Pancreas (tissue), 10 donors: ENCODE measurements at regions not wholly inside any gene's neighbourhood (a gene's known extent, or its start where the extent isn't known, plus 50 kb on each side); places are given as distances from the start of the nearest gene placed in this dataset.
A peak's percentile ranks its signal among the peaks of the same experiment; 100 is the strongest.

Source experiments
- ATAC-seq, 4 donors: fragments of 200-7000 bp; cut with Tn5 transposase; one replicate each; pipeline versions ENCODE4 v1.8.0 to v1.9.1; 2020; ENCODE audit warnings: mild to moderate bottlenecking in 4 of 4, moderate library complexity in 4 of 4
- DNase-seq, 6 donors: peaks; one replicate each; pipeline ENCODE4 v3.0.0-alpha.2; 2020
- FAIRE-seq: peaks from 2 replicates; lab custom pipeline; 2012; peaks lifted over from hg19 to GRCh38; lab: Jason Lieb, UNC
- H3K27ac ChIP-seq, 4 donors: fragments of 200-600 bp; sonication (generic); 1 replicate in 3 of 4; 2 replicates in 1 of 4; pipeline versions ENCODE4 v1.5.0 to v1.8.0; 2020
- H3K27me3 ChIP-seq, 4 donors: fragments of 200-600 bp; one replicate each; pipeline ENCODE4 v1.8.0; 2021
- H3K36me3 ChIP-seq, 3 donors: fragments of 200-600 bp; sonication (generic) in 1 of 3; one replicate each; pipeline versions ENCODE4 v1.5.0 to v1.8.0; 2020 to 2021
- H3K4me1 ChIP-seq, 3 donors: fragments of 200-600 bp; one replicate each; pipeline ENCODE4 v1.8.0; 2021
- H3K4me3 ChIP-seq, 4 donors: fragments of 200-600 bp; sonication (generic) in 2 of 4; one replicate each; pipeline versions ENCODE4 v1.5.0 to v1.8.0; 2020 to 2021
- H3K9me3 ChIP-seq, 4 donors: fragments of 200-600 bp; one replicate each; pipeline ENCODE4 v1.8.0; 2021
- WGBS, 2 donors: extraction: QIAGEN DNeasy Blood & Tissue Kit; methylation state at CpG; one replicate each; pipeline ENCODE4 v1.1.7; 2013; 5-methylcytosine and 5-hydroxymethylcytosine counted together
- intact Hi-C, 3 donors: fragments of 100-400 bp; cut with DNase I; formaldehyde crosslinking; loops; one replicate each; pipeline versions ENCODE4 v1.11.1 to v1.14.2; 2022
- TF ChIP-seq, protein P1 (sequence below), 4 donors: fragments of 200-600 bp; sonication (generic) in 3 of 4; IDR thresholded peaks; one replicate each; pipeline versions ENCODE4 v1.5.0 to v1.8.0; 2021; ENCODE audit warnings: antibody characterized with exemption in 4 of 4
- donor health status: healthy with polysubstance abuse.
- donor health status: DM: no; HTN: no; CAD: no; lungs with moderate emphysema.
- donor health status: DM: no; HTN: no; CAD: no.
- donor health status: control.
- donor health status: control.
- donor health status: Bipolar disorder and iron deficiency.
- donor health status: DM: yes; HTN: yes; CAD: no.
- donor health status: DM: no; HTN: no; CAD: no.
- donor health status: DM: no; HTN: no; CAD: no.
- donor health status: DM: yes; HTN: yes; CAD: no.

DNA sequence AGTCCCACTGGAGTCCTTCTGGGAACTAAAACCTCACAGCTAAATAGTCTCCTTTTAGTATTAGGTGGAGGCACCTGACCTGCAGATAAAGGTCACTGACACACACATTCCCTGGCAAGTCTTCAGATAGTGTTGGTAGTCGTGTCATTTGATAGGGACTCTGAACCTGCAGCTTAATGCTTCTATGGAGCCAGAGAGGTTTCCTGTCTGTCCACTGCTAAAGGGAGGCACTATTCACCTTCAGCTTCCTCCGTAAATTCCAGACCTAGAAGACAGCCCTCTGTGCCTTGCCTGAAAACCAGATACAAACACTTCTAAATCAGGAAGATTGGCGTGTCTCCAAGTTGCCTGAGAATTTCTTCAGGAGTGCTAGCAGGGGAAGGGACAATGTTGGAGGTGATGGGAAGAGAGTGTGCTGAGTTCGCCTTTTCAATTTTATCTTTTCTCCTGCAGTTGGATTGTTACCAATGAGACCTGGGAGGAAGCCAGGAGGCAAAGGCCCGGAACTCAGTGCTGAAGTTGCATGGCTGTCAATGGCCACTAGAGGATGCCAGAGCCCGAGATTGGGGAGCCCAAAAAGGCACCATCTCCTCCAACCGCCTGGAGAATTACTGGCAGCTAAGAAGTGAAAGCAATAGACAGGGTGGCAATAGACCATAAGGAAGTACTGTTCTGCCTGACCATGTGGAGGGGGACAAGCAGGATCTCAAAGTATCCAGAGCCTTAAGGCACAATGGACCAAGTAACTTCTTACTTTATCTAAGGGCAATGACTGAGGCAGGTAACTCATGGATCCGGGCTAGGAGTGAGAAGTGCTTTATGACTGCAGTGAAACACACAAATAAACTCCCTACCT, 81.6 kb upstream of the SCAF11 start:
- no peaks in the 10 kb centered on the region for H3K36me3 ChIP-seq
- intact Hi-C loops = no loop called here
- H3K27me3 ChIP-seq = no peaks in the 10 kb centered on the region
- no peak overlapping the region for H3K4me3 ChIP-seq
- no peak for FAIRE-seq
- WGBS, 2 donors = 31 to 32% methylated on average over 8 of the region's 8 CpGs
- DNase-seq = peak; percentile 50 to 80 (median 67)
- ATAC-seq = peak; percentile 96 to 99 (median 98)
- H3K4me1 ChIP-seq = peaks cover 0 to 4% (median 0%) of the 10 kb centered on the region in 3 donors
- H3K9me3 ChIP-seq = no peaks in the 10 kb centered on the region
- TF ChIP-seq, protein P1, sequence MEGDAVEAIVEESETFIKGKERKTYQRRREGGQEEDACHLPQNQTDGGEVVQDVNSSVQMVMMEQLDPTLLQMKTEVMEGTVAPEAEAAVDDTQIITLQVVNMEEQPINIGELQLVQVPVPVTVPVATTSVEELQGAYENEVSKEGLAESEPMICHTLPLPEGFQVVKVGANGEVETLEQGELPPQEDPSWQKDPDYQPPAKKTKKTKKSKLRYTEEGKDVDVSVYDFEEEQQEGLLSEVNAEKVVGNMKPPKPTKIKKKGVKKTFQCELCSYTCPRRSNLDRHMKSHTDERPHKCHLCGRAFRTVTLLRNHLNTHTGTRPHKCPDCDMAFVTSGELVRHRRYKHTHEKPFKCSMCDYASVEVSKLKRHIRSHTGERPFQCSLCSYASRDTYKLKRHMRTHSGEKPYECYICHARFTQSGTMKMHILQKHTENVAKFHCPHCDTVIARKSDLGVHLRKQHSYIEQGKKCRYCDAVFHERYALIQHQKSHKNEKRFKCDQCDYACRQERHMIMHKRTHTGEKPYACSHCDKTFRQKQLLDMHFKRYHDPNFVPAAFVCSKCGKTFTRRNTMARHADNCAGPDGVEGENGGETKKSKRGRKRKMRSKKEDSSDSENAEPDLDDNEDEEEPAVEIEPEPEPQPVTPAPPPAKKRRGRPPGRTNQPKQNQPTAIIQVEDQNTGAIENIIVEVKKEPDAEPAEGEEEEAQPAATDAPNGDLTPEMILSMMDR (IDR thresholded peaks at IDR 0.05) = peak; percentile 74 to 88 (median 82)
- no peak overlapping the region for H3K27ac ChIP-seq

DNA sequence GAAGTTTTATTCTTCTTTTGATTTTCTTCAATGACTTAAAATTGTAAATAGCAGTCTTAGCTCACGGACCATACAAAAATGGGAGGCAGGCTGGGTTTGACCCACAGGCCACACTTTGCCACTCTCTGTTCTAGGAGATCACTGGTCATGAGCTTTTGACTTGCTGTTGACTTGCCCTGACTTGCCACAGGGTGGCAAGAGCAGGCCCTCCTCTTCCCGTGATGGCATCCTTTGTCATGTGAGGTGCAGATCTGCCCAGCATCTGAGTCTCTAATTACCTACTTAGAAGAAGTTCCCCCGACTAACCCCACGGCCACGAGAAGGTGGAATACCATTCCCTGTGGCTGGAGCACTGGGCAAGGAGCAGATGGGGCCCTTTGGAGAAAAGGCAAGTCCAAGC, 81.0 kb upstream of the SCAF11 start:
- no peak for DNase-seq
- H3K27ac ChIP-seq = no peak overlapping the region
- no peak overlapping the region for H3K4me3 ChIP-seq
- H3K27me3 ChIP-seq = no peaks in the 10 kb centered on the region
- intact Hi-C loops = no loop called here
- TF ChIP-seq, protein P1 (IDR thresholded peaks at IDR 0.05) = no peak
- 75 to 81% methylated on average over 5 of the region's 5 CpGs for WGBS, 2 donors
- H3K4me1 ChIP-seq = peaks cover 0 to 4% (median 0%) of the 10 kb centered on the region in 3 donors
- no peaks in the 10 kb centered on the region for H3K9me3 ChIP-seq
- H3K36me3 ChIP-seq = no peaks in the 10 kb centered on the region
- ATAC-seq = no peak
- no peak for FAIRE-seq

DNA sequence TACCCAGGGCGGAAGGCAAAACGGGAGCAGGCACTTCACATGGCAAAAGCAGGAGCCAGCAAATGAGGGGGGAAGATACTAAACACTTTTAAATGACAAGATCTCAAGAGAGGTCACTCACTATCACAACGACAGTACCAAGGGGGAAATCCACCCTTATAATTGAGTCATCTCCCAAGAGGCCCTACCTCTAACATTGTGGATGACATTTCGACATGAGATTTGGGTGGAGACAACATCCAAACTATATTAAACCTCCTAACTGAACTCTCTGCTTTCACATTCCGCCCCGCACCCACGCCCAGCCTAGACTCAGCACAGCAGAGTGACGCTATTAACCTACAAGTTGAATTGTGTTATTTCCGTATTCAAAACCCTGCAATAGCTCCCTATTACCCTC, 76.7 kb upstream of the SCAF11 start:
- 79 to 85% methylated on average over 9 of the region's 9 CpGs for WGBS, 2 donors
- H3K27me3 ChIP-seq = no peaks in the 10 kb centered on the region

DNA sequence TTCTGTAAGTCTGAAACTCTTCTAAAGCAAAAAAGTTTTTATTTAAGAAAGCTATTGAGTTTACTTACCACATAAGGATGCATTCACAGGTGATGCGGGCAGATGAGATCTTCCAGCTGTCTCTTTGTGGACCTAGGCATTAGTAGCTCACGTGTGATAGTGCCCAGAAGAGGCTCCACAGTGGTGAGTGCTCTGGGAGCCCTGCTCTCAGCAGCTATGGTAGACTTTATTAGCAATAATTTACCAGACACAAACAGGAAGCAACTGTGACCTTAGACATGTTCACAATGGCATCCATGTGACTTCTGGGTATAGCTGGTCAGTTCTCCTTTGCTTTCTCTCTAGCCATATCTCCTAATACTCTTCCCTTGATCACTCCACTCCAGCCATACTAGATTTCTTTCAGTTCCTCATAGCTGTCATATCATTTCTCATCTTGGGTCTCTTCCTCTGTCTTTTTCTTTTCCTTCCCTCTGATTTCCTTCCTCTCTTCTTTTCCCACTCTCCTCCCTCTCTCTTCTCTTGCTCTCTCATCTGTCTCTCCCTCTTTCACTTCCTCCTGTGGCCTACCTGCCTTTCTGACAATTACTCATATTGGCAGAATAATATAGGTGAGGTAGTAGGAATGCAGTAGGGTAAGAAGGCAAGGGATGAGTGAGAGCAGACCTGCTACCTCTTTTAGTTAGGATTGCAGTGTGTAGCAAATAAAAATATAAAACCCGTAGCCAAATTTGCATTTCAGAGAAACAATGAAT, 75.2 kb upstream of the SCAF11 start:
- Histone ChIP-seq H3K27me3 (no peaks in the 10 kb centered on the region), H3K9me3 (no peaks in the 10 kb centered on the region), H3K4me3 (no peak overlapping the region), H3K36me3 (no peaks in the 10 kb centered on the region), H3K27ac (no peak overlapping the region), H3K4me1 (no peaks in the 10 kb centered on the region)
- 74 to 75% methylated on average over 3 of the region's 3 CpGs for WGBS, 2 donors
- intact Hi-C loops = no loop called here
- DNase-seq (no peak), FAIRE-seq (no peak), ATAC-seq (no peak)
- TF ChIP-seq, protein P1 (IDR thresholded peaks at IDR 0.05) = no peak

More for the DNA sequence above, 76.7 kb upstream of the SCAF11 start:
- DNase-seq (no peak), FAIRE-seq (no peak), ATAC-seq (no peak)
- H3K27ac ChIP-seq = no peak overlapping the region
- TF ChIP-seq, protein P1 (IDR thresholded peaks at IDR 0.05) = no peak
- no peaks in the 10 kb centered on the region for H3K9me3 ChIP-seq
- no peak overlapping the region for H3K4me3 ChIP-seq
- intact Hi-C loops = no loop called here
- H3K36me3 ChIP-seq = no peaks in the 10 kb centered on the region
- H3K4me1 ChIP-seq = peaks cover 0 to 4% (median 0%) of the 10 kb centered on the region in 3 donors
